Fibroblast of lung (primary cell): ENCODE measurements at regions not wholly inside any gene's neighbourhood (a gene's known extent, or its start where the extent isn't known, plus 50 kb on each side); places are given as distances from the start of the nearest gene placed in this dataset.

Experiments
- CTCF ChIP-seq, 2 donors: IDR thresholded peaks in 1 of 2; conservative IDR thresholded peaks in 1 of 2; 1 replicate in 1 of 2; 2 replicates in 1 of 2; pipeline ENCODE4 v1.5.1; 2011 to 2012; ENCODE audit warnings: low read length in 2 of 2, control low read depth in 1 of 2, inconsistent platforms in 1 of 2, low read depth in 1 of 2, mild to moderate bottlenecking in 1 of 2
- EZH2 ChIP-seq: IDR thresholded peaks from 2 replicates; pipeline ENCODE4 v1.5.1; 2012; ENCODE audit warnings: low read length, control low read depth, mild to moderate bottlenecking; ENCODE audit errors: missing control alignments

DNA sequence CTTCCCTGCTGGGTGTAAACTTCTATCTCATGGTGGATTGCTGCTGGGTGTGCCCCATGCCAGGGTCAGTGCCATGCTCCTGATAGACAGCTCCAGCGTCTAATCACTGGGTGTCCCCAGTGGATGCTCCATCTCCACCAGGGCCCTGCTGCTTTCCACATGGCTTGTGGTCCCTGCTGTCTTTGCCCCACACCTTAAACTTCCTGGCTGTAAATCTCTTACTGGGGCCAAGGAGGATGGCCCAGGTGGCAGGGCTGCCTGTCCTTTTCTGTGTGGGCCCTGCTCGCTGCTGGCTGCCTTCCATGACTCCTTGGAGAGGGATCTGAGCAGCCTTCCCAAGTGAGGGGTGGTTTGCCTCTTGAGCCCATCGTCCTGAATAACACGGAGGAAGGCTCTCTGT lies 51.8 kb downstream of the RGS12 start:
- TF ChIP-seq CTCF (conservative IDR thresholded peaks at IDR 0.05 in 1 of 2, IDR thresholded peaks at IDR 0.05 in 1 of 2; ENCODE audit: low read depth in 1 of 2, low read length in 2 of 2), result no peak
- TF ChIP-seq EZH2, result no peak
